GM19324 (cell line): ENCODE measurements at regions not wholly inside any gene's neighbourhood (a gene's known extent, or its start where the extent isn't known, plus 50 kb on each side); places are given as distances from the start of the nearest gene placed in this dataset.
A peak's percentile ranks its signal among the peaks of the same experiment; 100 is the strongest.

ENCODE experiments used
- ATAC-seq: cut with Tn5 transposase; IDR thresholded peaks from one replicate; pipeline ENCODE4 v1.9.1; 2021; ENCODE audit warnings: mild to moderate bottlenecking, moderate library complexity; ENCODE audit not compliant: unreplicated experiment, low FRiP score

GRCh38 chr14:49527221-49527620 is 59.0 kb downstream of the RPS29 start:
- ATAC-seq, result no peak

DNA sequence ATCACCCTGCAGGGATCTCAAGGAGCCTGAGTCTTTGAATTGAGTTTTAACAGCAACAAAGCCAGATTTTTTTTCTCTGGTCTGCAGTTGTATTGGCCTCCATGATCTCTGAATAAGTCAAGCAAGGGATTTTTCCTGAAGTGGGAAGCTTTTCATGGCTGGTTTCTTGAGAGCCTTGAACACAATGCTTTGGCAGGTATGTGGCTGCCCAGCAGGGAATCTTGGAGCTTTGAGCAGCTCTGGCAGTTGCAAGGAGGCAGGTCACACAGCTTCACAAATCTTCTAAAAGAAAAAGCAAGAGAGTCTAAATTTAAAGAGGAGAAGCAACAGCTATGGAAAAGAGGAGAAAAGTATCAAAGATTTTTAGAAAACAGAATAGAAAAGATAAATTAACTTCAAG is 60.1 kb downstream of the RPS29 start:
- ATAC-seq, result no peak

- ATAC-seq, result no peak
Observed at GRCh38 chr14:49516286-49516685, 69.9 kb downstream of the RPS29 start.

- no peak for ATAC-seq
Observed at GRCh38 chr14:49512571-49512970, 73.6 kb downstream of the RPS29 start.

DNA sequence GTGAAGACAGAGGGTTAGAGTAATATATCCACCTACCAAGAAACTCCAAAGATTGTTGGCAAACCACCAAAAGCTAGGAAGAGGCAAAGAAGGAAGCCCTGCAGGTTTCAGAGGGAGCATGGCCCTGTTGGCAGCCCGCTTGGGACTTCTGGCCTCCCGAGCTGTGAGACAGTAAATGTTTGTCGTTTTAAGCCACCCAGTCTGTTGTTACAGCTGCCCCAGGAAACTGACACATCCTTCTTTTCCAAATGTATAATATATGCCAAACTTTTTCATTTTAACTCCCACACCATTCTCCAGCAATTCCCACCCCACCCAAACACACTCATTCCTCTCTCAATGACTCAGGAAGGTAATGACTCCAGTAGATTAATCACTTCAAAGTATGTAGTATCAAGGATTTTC is 74.0 kb downstream of the RPS29 start:
- no peak for ATAC-seq

- ATAC-seq, result no peak
Observed at GRCh38 chr14:49508124-49508523, 78.1 kb downstream of the RPS29 start.

GRCh38 chr14:49506650-49507049 is 79.5 kb downstream of the RPS29 start:
- no peak for ATAC-seq

- ATAC-seq, result no peak
Observed at GRCh38 chr14:49505041-49505766, 81.0 kb downstream of the RPS29 start.

DNA sequence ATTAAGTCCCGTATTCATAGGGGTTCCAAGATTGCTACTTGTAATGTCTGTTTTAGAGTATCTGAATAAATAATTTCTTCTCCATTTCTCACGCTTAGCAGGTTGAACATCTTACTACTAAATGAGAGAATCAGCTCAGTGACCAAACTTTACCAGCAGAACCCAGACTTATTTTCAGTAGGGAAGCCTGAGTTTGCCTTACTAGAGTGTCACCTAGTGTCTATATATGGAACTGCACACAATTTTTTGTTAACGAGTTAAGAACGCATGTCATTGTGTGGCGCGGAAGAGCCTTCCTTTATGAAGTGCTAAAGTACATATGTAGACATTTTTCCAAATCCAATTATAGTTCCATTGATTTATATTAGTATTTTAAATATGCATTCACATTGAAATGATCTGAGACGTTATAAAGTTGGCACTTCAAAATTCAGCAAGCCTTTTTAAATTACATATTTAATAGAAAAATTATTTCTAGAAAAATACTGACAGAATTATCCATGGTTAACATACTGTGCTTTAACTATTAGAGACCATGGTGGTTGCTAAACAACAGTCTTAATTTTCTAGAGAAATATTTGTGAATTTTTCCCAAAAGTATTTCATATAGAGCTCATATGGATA is 88.3 kb downstream of the RPS29 start:
- ATAC-seq, result peak; percentile 58

GRCh38 chr14:49497267-49497666 is 88.9 kb downstream of the RPS29 start:
- ATAC-seq, result no peak

GRCh38 chr14:49494836-49495235 is 91.3 kb downstream of the RPS29 start:
- ATAC-seq, result no peak

- ATAC-seq, result no peak
Observed at GRCh38 chr14:49493557-49493956, 92.6 kb downstream of the RPS29 start.

DNA sequence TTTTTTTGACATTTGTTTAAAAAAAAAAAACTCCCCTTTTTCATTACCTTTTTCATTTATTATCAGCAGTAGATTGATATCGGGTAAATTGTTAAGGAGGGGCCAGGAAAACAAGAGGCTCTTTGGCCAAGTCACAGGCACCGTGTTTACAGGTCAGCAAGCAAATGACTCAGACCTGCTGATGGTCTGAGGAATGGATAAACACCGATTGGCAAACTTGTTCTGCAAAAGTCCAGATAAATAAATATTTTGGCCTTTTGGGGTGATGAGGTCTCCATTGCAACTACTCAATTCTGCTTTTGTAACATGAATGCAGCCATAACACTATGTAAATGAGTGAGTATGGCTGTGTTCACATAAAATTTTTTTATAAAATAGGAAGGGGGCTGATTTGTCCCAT is 94.0 kb downstream of the RPS29 start:
- no peak for ATAC-seq

- no peak for ATAC-seq
Observed at GRCh38 chr14:49489341-49489740, 96.8 kb downstream of the RPS29 start.

DNA sequence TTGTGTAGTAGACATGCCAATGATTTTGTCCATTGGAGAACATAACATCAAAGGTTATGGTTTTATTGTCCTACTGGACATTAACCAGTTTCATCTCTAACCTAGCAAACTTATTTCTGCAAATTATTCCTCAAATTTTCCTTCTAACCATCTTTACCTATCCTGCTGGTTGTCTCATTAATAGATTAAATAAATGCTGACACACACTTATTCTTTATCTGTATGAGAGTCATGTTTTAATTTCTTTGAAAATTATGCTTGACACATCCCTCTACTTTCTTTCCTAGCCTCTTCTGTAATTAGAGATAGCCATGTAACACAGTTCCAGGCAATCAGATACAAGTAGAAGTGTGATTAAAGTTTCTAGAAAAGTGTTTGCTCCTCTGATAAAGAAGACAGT is 98.9 kb downstream of the RPS29 start:
- ATAC-seq, result no peak

- no peak for ATAC-seq
Observed at GRCh38 chr14:49485290-49485689, 100.9 kb downstream of the RPS29 start.

DNA sequence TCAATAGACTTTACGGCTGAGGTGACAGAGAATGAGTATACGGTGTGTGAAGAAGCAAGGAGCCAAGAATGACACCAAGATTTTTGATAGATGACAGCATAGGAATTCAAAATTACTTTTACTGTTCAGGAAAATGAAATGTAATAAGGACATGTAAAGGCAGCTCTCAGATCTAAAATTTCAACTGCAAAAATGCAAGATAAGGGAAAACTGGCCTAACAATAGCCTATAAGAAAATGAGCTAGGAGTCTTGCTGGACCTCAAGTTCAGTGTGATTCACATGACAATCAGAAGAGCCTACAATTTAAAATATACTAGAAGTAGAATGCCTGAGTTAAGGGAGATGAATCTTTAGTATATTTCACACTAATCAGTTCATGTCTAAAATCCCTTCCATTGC is 102.0 kb downstream of the RPS29 start:
- no peak for ATAC-seq

DNA sequence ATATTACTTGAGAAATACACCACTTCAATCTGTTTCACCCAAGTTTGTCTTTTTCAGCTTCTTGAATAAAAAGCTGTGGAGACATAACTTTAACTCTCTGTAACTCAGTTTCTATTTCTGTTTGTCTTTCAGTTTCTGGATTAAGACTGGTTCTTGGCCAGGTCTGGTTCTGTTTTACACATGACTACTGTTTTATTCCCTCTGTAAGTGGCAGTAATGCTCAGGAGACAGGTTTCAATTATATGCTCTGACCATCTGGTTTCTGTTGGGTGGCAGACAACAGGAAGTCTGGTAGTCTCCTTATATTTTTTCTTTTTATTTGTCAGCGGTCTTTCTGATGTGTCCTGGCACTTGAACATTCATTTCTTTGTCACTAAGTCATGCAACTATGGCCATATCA is 102.9 kb downstream of the RPS29 start:
- ATAC-seq, result peak; percentile 73

DNA sequence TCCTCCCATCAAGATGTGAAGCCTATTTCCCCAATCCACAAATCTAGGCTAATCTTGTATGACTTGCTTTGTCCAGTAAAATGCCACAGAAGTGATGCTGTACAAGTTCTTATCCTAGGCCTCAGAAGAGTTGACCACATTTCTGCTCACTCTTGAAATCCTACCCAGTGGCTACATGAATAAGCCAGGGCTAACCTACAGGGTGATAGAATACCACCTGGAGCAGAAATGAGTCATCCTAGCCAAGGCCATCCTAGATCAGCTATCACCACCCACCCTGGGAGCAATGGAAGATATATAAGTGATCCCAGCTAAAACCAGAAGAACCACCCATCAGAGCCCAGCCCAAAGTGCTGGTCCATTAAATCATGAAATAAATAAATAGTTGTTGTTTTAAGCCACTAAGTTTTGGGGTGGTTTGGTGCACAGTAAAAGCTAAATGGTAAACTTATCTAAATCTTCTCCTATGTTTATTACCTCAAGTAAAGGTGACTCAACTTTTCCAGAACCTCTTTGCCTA is 105.1 kb downstream of the RPS29 start:
- ATAC-seq, result no peak

- ATAC-seq, result no peak
Observed at GRCh38 chr14:49480053-49480760, 106.0 kb downstream of the RPS29 start.

GRCh38 chr14:49479432-49479831 is 106.7 kb downstream of the RPS29 start:
- no peak for ATAC-seq

DNA sequence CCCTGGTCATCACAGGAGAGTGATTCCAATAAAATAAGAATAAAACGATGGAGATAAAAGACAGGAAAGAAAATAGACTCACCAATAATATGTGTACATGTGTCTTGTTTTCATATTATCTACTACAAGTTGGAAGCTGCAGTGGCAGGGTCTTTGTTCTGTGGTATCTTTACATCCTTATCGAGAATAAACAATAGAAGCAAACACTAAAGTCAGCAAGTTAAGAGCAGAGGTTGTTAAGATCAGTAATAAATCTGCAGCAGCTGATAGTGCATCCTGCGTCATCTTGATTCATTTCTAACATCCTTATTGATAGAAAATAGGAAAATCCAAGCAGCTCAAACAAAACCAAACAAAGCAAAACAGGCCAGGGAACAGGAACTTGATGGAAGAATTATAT is 107.4 kb downstream of the RPS29 start:
- ATAC-seq, result no peak
